ENCODE measurements at regions not wholly inside any gene's neighbourhood (a gene's known extent, or its start where the extent isn't known, plus 50 kb on each side); places are given as distances from the start of the nearest gene placed in this dataset.

DNA sequence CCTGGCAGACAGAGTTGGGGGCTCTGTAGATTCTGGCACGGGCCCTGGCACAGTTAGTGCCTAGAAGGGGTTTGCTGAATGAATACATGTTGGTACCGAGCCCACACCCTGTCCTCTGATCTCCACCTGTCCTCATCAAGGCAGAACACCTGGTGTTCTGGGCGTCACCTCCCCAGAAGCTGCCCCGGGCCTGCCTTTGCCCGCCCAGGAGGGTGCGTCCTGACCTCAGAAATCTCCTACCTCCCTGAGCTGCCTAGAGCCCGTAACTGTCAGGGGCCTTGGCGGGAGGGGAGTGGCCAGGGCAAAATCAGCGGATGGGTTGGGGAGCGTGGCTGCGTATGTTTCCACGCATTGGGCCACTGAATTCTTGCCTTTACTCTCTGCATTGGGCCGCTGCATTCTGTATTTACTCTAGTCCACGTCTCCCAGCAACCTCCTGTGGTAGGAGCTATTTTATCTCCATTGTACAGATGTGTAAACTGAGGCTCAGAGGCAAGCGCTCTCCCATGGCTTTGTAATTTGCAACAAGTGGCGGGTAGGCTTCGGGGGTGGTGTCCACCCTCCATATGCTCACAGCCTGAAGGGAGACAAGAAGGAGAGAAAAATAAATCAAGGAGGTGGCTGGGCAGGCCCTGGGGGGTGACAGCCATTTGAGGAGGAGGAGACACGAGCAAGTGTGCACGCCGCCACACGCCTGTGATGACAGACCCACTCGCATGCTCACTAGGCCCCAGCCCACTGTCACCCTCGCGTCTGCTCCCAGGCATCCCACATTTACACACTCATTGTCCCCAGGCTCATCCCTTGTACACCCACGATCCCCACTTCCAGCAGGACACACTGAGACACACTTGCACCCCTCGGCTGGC, 95.7 kb upstream of the WNT4 start:
- DNase-seq (ENCODE audit: low spot score): no peak
- in situ Hi-C loops (cut with HindIII; ENCODE audit: low sequenced_read_pairs): no loop called here

DNA sequence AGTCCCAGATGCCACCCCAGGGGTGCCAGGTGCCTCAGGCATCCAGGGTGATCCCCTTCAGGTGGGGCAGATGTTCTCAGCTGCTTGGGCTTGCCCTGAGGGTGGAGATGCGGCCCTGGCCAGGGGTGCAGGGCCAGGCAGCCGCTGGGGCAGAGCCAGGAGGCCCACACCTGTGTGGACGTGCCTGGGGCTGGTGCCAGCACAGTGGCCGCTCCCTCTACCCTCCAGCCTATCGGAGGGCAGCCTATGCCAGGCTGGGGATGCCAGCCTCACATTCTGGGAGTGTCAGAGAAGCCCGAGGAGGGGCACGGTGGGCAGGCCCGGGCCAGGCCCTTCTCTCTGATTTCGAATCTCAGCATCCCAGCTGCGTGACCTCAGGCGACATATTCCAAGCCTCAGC, 96.5 kb upstream of the WNT4 start:
- in situ Hi-C loops (cut with HindIII; ENCODE audit: low sequenced_read_pairs): no loop called here
- DNase-seq (ENCODE audit: low spot score): no peak

DNA sequence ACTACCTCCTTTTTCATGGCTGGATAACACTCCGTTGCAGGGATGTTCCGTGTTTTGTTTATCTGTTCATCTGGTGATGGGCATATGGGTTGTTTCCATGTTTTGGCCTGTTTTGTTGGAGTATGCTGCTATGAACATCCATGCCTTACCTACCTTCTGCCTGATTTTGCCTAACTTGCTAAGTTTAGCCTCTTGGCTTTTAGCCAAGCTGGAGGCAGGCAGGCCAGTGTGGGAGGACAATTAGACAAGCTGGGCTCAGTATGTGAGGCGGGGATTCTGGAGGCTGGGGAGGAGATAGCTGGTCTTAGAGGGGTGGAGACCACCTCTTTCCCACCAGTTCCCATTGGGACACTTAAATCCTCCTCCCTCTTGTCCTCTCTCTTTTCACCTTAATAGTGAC, 98.4 kb upstream of the WNT4 start:
- DNase-seq (ENCODE audit: low spot score): no peak
- in situ Hi-C loops (cut with HindIII; ENCODE audit: low sequenced_read_pairs): no loop called here

DNA sequence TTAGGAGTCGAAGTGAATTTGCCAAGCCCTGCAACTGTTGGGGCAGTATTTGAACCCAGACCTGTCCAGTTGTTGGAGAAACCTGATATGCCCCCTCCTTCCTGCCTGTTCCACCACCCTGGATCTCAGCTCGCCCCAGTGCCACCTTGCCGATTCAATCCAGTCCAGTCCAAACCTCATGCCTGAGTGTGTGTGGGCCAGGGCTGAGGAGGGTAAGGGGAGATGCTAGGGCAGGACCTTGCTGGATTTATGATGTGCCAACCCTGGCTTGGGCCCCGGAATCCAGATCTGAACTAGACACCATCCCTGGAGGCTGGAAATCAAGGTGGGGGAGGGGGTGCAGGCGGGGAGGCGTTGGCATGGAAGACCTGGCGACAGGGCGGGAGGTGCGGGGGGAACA, 98.9 kb upstream of the WNT4 start:
- DNase-seq (ENCODE audit: low spot score): no peak
- in situ Hi-C loops (cut with HindIII; ENCODE audit: low sequenced_read_pairs): no loop called here

DNA sequence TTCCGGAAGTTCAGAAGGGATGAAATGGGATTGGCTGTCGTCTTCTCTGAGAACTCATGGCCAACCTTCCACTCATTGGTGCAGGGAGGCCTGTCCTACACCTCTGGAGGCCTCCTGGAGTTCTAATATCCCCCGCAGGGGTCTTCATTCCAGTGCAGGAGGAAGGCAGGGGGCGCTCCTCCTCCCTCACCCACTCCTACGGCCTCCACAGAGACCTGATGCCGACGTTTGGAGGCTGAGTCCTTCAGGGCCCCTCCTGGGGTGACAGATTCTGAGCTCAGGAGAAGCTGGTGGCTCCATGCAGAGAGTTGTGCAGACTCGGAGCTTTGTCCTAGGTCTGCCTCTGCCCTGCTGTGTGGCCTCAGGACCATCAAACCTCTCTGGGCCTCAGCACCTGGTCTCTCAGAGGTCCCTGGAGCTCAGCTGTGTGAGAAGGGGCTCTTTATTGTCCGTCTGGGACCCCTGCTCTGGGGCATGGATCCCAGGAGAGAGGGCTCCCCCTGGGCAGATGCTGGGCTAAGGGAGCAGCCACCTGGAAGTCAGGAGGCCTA, 102.3 kb upstream of the WNT4 start:
- in situ Hi-C loops (cut with HindIII; ENCODE audit: low sequenced_read_pairs): no loop called here

DNA sequence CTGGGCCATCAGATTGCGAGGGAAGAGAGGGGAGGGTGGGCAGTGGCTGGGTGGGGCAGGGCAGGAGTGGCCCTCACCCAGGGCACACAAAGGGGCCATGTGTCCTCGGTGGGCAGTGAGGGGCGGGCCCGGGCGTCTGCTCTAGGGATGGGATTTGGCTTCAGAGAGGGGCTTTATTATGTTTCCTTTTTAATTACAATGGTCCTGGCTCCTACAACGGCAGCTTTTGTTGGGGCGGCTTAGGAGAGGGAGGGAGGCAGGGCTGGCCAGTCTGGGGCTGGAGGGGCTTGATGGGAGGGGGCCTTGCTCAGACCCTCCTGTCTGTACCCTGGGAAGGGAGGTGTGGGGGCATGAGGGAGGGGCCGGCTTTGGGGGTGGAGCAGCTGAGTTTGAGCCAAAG, 102.8 kb upstream of the WNT4 start:
- in situ Hi-C loops (cut with HindIII; ENCODE audit: low sequenced_read_pairs): no loop called here
- no peak for DNase-seq (ENCODE audit: low spot score)

More for the DNA sequence above, 102.3 kb upstream of the WNT4 start:
- DNase-seq (ENCODE audit: low spot score): no peak

DNA sequence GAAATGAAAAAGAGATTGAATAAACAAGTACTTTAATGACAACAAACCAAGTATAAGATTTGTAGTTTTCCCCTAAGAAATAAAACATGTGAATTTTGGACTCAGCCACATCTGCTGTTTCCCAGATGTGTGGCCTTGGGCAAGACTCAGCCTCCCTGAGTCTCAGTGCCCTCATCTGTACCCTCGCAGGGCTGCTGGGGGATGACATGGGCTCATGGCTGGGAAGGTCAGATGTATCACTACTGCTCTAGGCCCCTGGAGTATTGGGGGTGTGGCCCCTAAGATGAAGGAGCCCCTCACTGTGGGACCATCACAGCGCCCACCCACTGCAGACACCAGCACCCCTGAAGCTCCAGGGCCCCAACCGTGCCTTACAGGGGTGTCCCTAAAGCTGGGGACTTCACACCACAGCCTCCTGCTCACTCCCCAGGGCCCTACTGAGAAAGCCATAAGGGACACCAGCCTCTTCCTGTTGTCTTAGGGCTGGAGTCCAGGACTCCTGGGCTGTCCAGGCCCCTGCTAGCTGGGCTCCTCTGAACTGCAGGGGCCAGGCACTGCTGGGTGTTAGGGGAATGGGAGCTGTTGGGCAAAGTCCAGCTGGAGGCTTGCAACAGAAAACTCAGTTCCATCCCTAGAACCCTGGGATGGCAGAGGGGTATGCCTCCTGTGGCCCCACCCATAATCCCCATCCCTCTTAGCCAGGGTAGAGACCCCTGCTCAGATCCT, 104.0 kb upstream of the WNT4 start:
- in situ Hi-C loops (cut with HindIII; ENCODE audit: low sequenced_read_pairs): no loop called here
- no peak for DNase-seq (ENCODE audit: low spot score)

DNA sequence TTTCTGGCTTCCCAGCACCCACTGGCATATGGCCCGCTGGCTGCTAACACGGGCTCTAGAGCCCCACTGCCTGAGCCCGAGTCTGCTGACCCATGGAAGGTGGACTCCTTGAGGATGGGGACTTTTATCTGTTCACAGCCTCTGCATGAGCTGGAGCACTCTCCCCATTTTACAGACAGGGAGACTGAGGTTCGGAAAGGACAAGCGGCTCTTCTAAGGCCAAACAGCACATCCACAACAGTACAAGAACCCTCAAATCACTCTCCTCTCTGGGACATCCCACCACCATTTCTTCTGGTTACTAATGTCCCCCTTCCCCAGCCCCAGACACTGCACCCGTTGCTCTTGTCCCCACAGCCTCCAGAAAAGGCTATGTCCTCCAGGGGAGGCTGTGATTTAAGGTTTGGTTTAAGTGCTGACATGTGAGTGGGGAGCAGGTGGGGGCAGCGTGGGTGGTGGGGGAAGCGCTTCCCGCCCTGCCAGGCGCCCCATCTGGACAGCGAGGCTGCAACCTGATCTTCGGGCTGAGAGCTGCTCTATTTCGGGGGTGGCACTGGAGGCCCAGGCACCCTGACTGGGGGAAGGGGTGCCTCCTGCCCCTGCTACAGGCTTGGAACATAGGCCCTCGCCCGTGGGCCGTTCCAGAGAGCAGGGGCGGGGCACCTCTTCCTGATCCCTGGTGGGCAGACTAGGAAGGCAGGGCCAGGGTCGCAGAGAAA, 104.8 kb upstream of the WNT4 start:
- in situ Hi-C loops (cut with HindIII; ENCODE audit: low sequenced_read_pairs): no loop called here
- DNase-seq (ENCODE audit: low spot score): no peak

DNA sequence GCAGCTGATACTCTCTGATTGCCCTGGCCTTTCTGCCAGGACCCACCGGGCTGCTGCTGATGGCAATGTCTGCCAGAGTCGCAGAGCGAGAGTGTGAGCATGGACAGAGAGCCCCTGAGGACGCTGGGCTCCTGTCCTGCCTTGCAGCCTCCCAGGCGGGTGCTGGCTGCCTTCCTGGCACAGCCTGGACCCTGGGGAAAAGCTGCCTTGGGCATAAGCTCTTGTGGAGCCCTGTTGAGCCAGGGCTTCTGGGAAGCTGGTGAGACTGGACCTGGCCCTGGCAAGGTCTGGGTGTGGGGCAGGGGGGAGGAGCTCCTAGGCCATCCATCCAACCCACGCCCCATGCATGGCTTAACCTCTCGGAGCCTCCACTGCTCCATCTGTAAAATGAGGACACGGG, 105.8 kb upstream of the WNT4 start:
- in situ Hi-C loops (cut with HindIII; ENCODE audit: low sequenced_read_pairs): no loop called here
- DNase-seq (ENCODE audit: low spot score): no peak

DNA sequence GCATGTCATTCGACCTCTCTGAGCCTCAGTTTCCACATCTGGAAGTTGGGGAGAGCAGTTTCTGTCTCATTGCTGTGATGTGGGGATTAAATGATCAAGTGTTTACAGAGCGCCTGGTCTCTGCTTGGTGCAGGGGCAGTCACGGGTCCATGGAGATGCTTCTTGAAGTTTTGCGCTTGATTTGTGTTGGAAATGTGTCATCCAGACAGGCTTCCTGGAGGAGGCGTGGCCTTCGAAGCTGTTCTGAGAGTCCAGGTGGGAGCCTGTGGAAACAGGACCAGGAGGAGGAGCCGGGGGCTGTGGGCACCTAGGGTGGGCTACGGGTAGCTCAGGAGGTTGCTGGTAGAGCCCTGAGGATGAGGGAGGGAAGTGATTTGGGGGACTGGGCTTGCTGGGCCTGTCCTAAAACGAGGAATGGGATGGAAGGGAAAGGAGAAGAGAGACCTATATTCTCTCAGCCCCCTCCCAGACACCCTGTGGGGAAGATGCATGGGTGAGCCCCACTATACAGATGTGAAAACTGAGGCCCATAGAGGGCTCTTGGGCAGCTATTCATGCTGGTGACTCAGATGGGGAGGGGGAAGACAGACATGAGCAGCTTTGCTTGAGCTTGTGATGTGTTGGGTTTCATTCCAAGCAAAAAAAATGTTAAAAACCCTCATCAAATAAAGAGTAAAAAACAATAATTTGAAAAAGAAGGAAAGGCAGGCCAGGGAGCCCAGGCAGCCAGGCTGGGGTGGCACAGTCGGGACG, 107.2 kb upstream of the WNT4 start:
- in situ Hi-C loops (cut with HindIII; ENCODE audit: low sequenced_read_pairs): no loop called here
- no peak for DNase-seq (ENCODE audit: low spot score)

DNA sequence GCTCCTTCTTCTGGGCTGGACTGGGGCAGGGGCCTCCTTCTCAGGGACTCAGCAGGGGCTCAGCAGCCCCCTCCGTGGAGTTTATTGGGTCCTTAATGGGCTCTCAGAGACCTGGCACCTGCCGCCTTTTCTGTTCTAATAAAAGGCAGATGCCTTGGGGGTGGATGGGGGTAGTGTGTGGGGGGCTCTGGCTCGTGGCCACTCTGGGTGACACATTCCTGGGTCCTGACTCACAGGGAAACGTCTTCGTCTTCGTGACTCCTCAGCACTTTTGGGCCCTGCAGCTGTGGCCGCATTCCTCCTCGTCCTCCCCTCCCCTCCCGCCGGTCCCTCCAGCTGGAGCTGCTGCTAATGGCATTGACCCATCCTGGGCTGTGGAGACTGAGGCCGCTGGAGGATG, 107.8 kb upstream of the WNT4 start:
- in situ Hi-C loops (cut with HindIII; ENCODE audit: low sequenced_read_pairs): no loop called here

DNA sequence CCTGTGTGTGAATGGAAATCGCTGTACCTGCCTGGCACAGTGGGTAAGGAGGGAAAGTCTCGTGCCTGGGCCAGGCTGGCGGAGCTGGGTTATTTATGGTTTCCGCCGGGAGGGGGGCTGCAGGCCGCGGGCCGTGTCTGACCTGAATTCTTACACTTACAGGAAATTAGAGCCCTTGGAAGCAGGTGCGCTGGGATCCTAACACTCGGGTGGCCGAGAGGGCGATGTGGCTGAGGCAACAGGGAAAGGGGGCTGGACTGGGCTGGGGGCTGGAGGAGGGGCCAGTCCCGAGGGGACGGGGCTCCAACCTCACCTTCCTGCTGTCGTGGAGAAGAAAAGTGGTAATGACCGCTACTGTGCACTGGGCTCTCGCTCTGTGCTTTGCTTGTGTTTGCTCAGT, 109.4 kb upstream of the WNT4 start:
- in situ Hi-C loops (cut with HindIII; ENCODE audit: low sequenced_read_pairs): no loop called here
- no peak for DNase-seq (ENCODE audit: low spot score)

More for the DNA sequence above, 107.8 kb upstream of the WNT4 start:
- no peak for DNase-seq (ENCODE audit: low spot score)

DNA sequence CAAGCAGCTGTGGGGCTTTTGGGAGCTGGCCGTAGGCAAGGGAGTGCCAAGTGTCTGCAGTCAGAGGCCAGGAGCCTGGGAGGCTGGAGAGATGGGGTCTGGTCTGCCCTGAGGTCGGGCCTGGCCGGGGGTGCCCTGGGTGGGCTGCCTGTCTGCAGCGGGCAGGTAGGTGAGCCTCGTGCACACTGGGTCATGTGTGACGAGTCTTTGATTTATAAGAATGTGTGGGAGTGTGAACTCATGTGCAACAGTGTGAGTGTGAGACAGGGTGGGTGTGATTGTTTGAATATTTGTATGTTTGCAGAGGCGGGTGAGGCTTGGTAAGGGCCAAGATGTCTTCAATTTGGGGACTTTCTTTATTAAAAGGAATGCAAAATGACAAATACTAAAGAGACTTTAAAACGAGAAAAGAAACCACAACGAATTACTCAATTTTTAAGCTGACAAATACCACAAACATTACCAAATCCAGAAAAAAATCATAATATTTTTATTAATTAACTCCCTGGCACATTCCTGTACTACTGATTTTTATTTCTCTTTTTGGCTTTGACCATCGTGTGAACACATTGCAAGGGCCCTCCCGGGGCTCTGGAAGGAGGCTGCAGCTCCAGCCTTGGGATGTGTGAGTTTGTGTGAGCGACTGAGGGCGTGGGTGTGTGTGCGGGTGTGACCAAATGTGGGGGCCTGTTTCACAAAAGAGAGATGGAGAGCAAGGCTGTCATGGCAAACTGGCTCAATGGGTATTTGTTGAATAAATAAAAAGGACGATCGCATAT, 110.3 kb upstream of the WNT4 start:
- DNase-seq (ENCODE audit: low spot score): no peak
- in situ Hi-C loops (cut with HindIII; ENCODE audit: low sequenced_read_pairs): no loop called here

DNA sequence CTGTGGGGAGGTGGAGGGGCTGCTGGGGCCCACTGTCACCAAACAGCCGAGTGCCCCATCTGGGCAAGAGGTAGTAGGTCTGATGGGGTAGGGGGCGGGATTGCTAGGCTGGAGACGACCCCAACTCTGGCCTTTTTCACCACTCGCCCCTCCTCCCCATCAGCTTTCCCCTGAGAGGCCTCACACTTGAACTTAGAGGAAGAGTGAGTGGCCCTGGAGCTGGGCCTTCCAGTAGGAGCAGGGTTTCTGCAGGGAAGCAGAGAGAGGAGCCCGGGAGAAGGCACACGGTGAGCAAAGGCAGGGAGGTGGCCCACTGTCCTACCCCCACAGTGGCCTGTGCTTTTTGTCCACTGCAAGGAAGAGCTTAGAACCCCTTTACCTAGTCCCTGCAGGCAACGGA, 111.9 kb upstream of the WNT4 start:
- in situ Hi-C loops (cut with HindIII; ENCODE audit: low sequenced_read_pairs): no loop called here
- DNase-seq (ENCODE audit: low spot score): no peak

DNA sequence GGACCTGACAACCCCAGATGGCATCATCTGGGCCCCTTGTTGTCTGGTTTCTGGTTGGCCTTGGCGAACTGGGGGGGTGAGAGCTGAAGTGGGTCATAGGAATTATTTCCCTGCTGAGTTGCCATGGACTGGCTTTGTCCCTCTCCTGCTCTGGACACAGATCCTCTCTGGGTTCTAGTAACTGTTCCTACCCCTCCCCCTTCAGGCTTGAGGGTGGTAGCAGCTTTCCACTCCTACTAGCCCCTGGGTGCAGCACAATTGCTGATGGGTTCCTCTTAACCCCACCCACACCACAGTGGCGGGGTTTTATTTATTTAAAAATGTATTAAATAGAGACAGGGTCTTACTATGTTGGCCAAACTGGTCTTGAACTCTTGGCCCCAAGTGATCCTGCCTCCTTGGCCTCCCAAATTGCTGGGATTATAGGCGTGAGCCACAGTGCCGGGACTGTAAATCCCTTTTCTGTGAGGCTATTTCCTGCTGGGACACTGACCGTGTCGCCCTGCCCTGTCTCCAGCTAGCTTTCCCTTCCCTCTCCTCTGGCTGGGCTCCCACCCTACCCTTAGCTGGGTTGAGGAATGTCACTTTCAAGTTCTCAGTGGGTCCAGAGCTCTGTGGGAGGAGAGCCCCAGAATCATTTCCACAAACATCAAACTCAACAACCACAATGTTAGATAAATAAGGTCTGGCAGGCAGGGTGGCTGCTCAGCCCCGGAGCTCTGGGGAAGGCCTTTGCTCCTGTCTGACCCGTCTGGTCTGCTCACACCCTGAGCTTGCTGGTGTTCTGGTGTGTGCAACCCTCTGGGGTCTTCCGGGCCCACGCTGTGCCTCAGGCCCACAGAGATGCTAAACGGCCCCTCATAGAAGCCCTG, 112.7 kb upstream of the WNT4 start:
- in situ Hi-C loops (cut with HindIII; ENCODE audit: low sequenced_read_pairs): no loop called here
- DNase-seq (ENCODE audit: low spot score): no peak

DNA sequence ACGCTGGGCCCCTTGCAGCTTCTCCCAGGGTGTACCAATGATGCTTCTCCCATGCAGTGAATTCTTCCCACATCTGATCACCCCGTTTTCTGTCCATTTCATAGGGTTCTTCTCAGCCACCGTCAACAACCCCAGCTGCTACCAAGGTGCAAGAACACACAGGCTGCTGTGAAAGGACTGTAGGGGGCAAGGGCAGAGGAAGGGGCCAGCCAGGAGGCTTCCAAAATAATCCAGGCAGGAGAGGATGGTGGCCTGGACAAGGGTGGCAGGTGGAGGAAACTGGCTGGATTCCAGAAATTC, 113.3 kb upstream of the WNT4 start:
- DNase-seq (ENCODE audit: low spot score): no peak
- in situ Hi-C loops (cut with HindIII; ENCODE audit: low sequenced_read_pairs): no loop called here

DNA sequence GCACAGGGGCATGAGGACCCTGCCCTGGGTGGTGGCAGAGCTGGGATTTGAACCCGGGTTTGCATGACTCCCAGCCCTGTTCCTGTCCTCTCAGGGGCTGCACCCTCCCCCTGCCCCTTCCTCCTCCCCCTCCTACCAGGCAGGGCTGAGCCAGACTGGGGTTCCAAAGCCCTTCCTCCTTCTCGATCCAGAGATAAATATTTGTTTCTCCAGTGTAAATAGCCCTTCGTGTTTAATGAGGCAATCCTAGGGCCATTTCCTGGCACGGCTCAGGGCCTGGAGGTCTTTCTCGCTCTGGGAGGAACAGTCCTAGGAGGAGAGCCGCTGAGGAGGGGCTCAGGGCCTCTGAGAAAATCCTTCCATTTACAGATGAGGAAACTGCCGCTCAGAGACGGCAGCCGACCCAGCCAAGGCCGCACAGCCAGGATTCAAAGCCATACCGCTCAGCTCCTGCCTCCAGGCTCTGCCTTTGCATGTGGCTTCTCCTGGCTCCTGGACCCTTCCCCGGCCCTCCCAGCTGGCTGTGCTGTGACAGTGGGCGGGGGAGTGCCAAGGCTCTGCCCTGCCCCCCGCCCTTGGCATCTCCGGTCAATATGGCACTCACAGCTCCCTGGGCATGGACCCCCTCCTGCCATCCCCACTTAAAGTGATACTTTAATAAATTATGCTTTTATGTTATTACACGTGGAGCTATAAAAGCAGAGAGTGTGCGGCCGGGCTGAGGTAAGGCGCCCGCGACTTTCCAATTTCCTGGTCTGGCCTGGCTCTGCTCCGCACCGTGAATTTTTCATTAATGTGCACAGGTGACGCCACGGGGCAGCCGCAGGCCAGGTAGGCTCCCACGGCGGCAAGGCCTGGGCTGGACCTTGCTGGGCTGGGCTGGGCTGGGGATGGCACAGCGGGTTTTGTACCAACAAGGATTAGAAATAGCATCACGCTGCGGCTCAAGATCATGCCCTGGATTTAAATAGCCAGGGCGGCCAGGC, 114.7 kb upstream of the WNT4 start:
- no peak for DNase-seq (ENCODE audit: low spot score)
- in situ Hi-C loops (cut with HindIII; ENCODE audit: low sequenced_read_pairs): no loop called here
